Peyer's patch (tissue), 4 donors: ENCODE measurements at regions not wholly inside any gene's neighbourhood (a gene's known extent, or its start where the extent isn't known, plus 50 kb on each side); places are given as distances from the start of the nearest gene placed in this dataset.

Source experiments
- POLR2A ChIP-seq, 2 donors: fragments of 450-650 bp; IDR thresholded peaks; one replicate each; pipeline ENCODE4 v1.5.1; 2017; ENCODE audit warnings: antibody characterized with exemption in 2 of 2, mild to moderate bottlenecking in 2 of 2, moderate library complexity in 2 of 2
- TF ChIP-seq, protein P1 (sequence below), 6 experiments: fragments of 450-650 bp in 4 of 6; fragments of 200-600 bp in 2 of 6; sonication (generic) in 1 of 6; IDR thresholded peaks; one replicate each; pipeline ENCODE4 v1.5.1; 2017 to 2019; ENCODE audit warnings: antibody characterized with exemption in 6 of 6, mild to moderate bottlenecking in 3 of 6, moderate library complexity in 1 of 6

DNA sequence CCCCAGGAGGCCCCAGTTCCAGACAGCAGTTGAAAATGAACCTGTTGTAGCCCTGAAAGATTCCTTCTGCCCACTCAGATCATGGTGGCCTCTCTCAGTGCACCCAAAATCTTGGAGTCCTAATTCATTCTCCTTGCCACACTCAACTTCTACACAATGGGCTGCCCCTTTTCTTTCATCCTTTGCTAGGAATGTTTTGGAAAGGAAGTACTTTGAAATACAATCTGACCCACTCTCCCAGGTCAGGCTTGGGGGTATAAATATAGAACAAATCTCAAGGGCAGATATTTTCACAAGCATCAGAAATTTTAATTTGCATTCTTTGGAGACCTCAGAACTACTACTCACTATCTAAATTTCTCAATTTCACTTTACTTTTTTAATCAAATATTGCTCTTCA, 103.2 kb upstream of the SH3BP4 start:
- TF ChIP-seq, protein P1, sequence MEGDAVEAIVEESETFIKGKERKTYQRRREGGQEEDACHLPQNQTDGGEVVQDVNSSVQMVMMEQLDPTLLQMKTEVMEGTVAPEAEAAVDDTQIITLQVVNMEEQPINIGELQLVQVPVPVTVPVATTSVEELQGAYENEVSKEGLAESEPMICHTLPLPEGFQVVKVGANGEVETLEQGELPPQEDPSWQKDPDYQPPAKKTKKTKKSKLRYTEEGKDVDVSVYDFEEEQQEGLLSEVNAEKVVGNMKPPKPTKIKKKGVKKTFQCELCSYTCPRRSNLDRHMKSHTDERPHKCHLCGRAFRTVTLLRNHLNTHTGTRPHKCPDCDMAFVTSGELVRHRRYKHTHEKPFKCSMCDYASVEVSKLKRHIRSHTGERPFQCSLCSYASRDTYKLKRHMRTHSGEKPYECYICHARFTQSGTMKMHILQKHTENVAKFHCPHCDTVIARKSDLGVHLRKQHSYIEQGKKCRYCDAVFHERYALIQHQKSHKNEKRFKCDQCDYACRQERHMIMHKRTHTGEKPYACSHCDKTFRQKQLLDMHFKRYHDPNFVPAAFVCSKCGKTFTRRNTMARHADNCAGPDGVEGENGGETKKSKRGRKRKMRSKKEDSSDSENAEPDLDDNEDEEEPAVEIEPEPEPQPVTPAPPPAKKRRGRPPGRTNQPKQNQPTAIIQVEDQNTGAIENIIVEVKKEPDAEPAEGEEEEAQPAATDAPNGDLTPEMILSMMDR (IDR thresholded peaks at IDR 0.05), result no peak
- TF ChIP-seq POLR2A (IDR thresholded peaks at IDR 0.05), result no peak
